ENCODE measurements at regions not wholly inside any gene's neighbourhood (a gene's known extent, or its start where the extent isn't known, plus 50 kb on each side); places are given as distances from the start of the nearest gene placed in this dataset.

- H3K79me1 ChIP-seq (ENCODE audit: low read depth in 1 of 2, low read length in 2 of 2) = no peaks in the 10 kb centered on the region
- no peak overlapping the region for H4K5ac ChIP-seq (ENCODE audit: low read depth, low read length)
- H2BK15ac ChIP-seq (ENCODE audit: low read depth, low read length) = no peak overlapping the region
- WGBS, 2 experiments (ENCODE audit: extremely low coverage in 2 of 2, insufficient read length in 1 of 2) = no CpG with 5 or more reads among the region's 7 CpGs
- no peak overlapping the region for H3K9ac ChIP-seq (ENCODE audit: low read depth, low read length)
- H2AK9ac ChIP-seq (replicated peaks; ENCODE audit: low read depth, low read length, poor library complexity) = no peak overlapping the region
- peaks cover 4% of the 10 kb centered on the region; the same call in 1 of the 2 replicates for H3K9me3 ChIP-seq (ENCODE audit: control insufficient read depth, insufficient read depth, low read length)
- no peak overlapping the region for H2AK5ac ChIP-seq (ENCODE audit: low read depth, low read length)
- intact Hi-C loops (cut with micrococcal nuclease) = no loop called here
- no peaks in the 10 kb centered on the region; the same call in 1 of the 2 replicates for H3K27me3 ChIP-seq (ENCODE audit: control insufficient read depth, insufficient read depth, low read length)
- no peak overlapping the region for H3K23ac ChIP-seq (ENCODE audit: low read depth, low read length)
- in situ Hi-C loops (cut with MboI; ENCODE audit: low sequenced_read_pairs) = no loop called here
- no peak overlapping the region for H2BK20ac ChIP-seq (ENCODE audit: low read depth, low read length)
- DNase-seq (peak; percentile 26), ATAC-seq (ENCODE audit: low read depth) (0 out of 2 replicates have a peak, but pooled peaks have one; percentile 27)
- no peak overlapping the region for H3K56ac ChIP-seq (ENCODE audit: extremely low read depth, insufficient read depth, low read length)
- no peak overlapping the region for H4K91ac ChIP-seq (ENCODE audit: insufficient read depth, low read depth, low read length)
- no peak overlapping the region for H2BK5ac ChIP-seq (ENCODE audit: low read depth, low read length, poor library complexity, severe bottlenecking)
- no peak overlapping the region for H2BK120ac ChIP-seq (ENCODE audit: low read depth, low read length)
- no peak overlapping the region for H3K27ac ChIP-seq (ENCODE audit: insufficient read depth, low read length)
- dilution Hi-C loops (cut with HindIII; ENCODE audit: low sequenced_read_pairs, unreplicated experiment) = no loop called here
- H3K36me3 ChIP-seq (ENCODE audit: control insufficient read depth, insufficient read depth, low read length) = no peaks in the 10 kb centered on the region
- POLR2A ChIA-PET (ENCODE audit: unreplicated experiment) = no interaction called here
- H3K4me1 ChIP-seq (ENCODE audit: control insufficient read depth, insufficient read depth, low read length) = no peaks in the 10 kb centered on the region
- no peak overlapping the region for H3K4me2 ChIP-seq (ENCODE audit: low read depth, low read length)
- no peak overlapping the region for H3K4ac ChIP-seq (ENCODE audit: low read depth, low read length)
- no peak overlapping the region for H3K18ac ChIP-seq (ENCODE audit: low read depth, low read length)
- no peaks in the 10 kb centered on the region for H3K9me1 ChIP-seq (ENCODE audit: insufficient read depth, low read length)
- BruUV-seq (replicated peaks) = no TSS peak
- TF ChIP-seq ELK1 (IDR thresholded peaks at IDR 0.05; ENCODE audit: borderline replicate concordance, low read depth, low read length) = no peak
- no peak for TF ChIP-seq SMC3 (IDR thresholded peaks at IDR 0.05; ENCODE audit: low read depth, low read length)
- TF ChIP-seq RCOR1 (IDR thresholded peaks at IDR 0.05; ENCODE audit: insufficient replicate concordance, low read length) = no peak
- TF ChIP-seq RAD21 (IDR thresholded peaks at IDR 0.05; ENCODE audit: low read length) = no peak
- no peak for TF ChIP-seq MAFK (IDR thresholded peaks at IDR 0.05; ENCODE audit: low read depth, low read length)
- TF ChIP-seq RFX5 (IDR thresholded peaks at IDR 0.05; ENCODE audit: low read depth, low read length) = no peak
- TF ChIP-seq MAZ (IDR thresholded peaks at IDR 0.05; ENCODE audit: borderline replicate concordance, low read depth, low read length) = no peak
- no peak for TF ChIP-seq POLR2A (IDR thresholded peaks at IDR 0.05; ENCODE audit: low read depth, low read length)
- TF ChIP-seq MXI1 (IDR thresholded peaks at IDR 0.05; ENCODE audit: borderline replicate concordance, low read depth, low read length) = no peak
- no peak for TF ChIP-seq FOS (IDR thresholded peaks at IDR 0.05; ENCODE audit: low read depth, low read length)
- TF ChIP-seq NFE2L2 (IDR thresholded peaks at IDR 0.05; ENCODE audit: low read depth, low read length) = no peak
- TF ChIP-seq CHD1 (IDR thresholded peaks at IDR 0.05; ENCODE audit: low read depth, low read length) = no peak
- no peak for TF ChIP-seq CEBPB (IDR thresholded peaks at IDR 0.05; ENCODE audit: low read depth, low read length)
- no peak for TF ChIP-seq CTCF (conservative IDR thresholded peaks at IDR 0.05; ENCODE audit: low read depth, low read length)
- TF ChIP-seq USF2 (IDR thresholded peaks at IDR 0.05; ENCODE audit: low read depth, low read length) = no peak
- H4K20me1 ChIP-seq (ENCODE audit: insufficient read depth, low read length) = no peaks in the 10 kb centered on the region
- no peak overlapping the region for H3K4me3 ChIP-seq (ENCODE audit: insufficient read depth, low read depth, low read length)
- no peak overlapping the region for H2AFZ ChIP-seq (replicated peaks; ENCODE audit: low read length, poor library complexity)
- H3K14ac ChIP-seq (replicated peaks; ENCODE audit: low read depth, low read length) = no peak overlapping the region
- CTCF ChIA-PET = interaction anchor here (0.6 kb wide), 1 partner anchor 673 kb away, joined by 11 read pairs; no protein-coding TSS in a partner anchor
- H4K8ac ChIP-seq (ENCODE audit: low read depth in 2 of 2, low read length in 2 of 2) = no peak overlapping the region
Observed at GRCh38 chr10:36050763-36051499, 408.8 kb upstream of the FZD8 start.

Data from IMR-90 (cell line).